ENCODE measurements at regions not wholly inside any gene's neighbourhood (a gene's known extent, or its start where the extent isn't known, plus 50 kb on each side); places are given as distances from the start of the nearest gene placed in this dataset.

GRCh38 chr5:15026011-15026893, 154.7 kb upstream of the ANKH start (continued):
- TF ChIP-seq TCF12 (IDR thresholded peaks at IDR 0.05; ENCODE audit: low read depth, low read length) (no peak), SMAD5 (IDR thresholded peaks at IDR 0.05; ENCODE audit: low read depth) (no peak), SMC3 (IDR thresholded peaks at IDR 0.05; ENCODE audit: borderline replicate concordance, low read length) (no peak), HDAC6 (IDR thresholded peaks at IDR 0.05; ENCODE audit: unreplicated experiment) (no peak), ATF7 (IDR thresholded peaks at IDR 0.05; ENCODE audit: low read depth) (no peak)

- in situ Hi-C loops (cut with MboI) (loop anchor here (25.0 kb wide), 1 partner anchor 662 kb away; no protein-coding TSS in a partner anchor), intact Hi-C loops (cut with micrococcal nuclease; ENCODE audit: unreplicated experiment) (no loop called here)
- Histone ChIP-seq H3K9ac (ENCODE audit: control insufficient read depth, insufficient read depth, low read length) (no peak overlapping the region), H3K4me2 (ENCODE audit: control insufficient read depth, insufficient read depth) (no peak overlapping the region), H4K20me1 (ENCODE audit: control insufficient read depth, insufficient read depth) (no peaks in the 10 kb centered on the region), H2AFZ (ENCODE audit: control insufficient read depth, low read depth, low read length) (no peak overlapping the region), H3K27me3 (replicated peaks in 1 of 2; ENCODE audit: control insufficient read depth in 2 of 2, insufficient read depth in 2 of 2, low read length in 1 of 2) (no peaks in the 10 kb centered on the region; a peak in 1 of 4 replicates), H3K4me3 (no peak overlapping the region), H3K27ac (ENCODE audit: control insufficient read depth, insufficient read depth) (no peak overlapping the region), H3K36me3 (ENCODE audit: control insufficient read depth in 2 of 2, insufficient read depth in 2 of 2, low read length in 1 of 2) (no peaks in the 10 kb centered on the region), H3K79me2 (ENCODE audit: control insufficient read depth, insufficient read depth, low read length) (no peaks in the 10 kb centered on the region), H3K4me1 (ENCODE audit: control insufficient read depth, insufficient read depth, low read length) (no peaks in the 10 kb centered on the region), H3K9me3 (replicated peaks; ENCODE audit: control insufficient read depth, insufficient read depth, low read length) (no peaks in the 10 kb centered on the region)
- FAIRE-seq, result no peak
- ChIA-PET RAD21 (ENCODE audit: unreplicated experiment) (no interaction called here), POLR2A (no interaction called here), SMC1A (ENCODE audit: uncharacterized antibody, unreplicated experiment) (interaction anchor here (0.8 kb wide), 1 partner anchor 303 kb away, joined by 3 read pairs; no protein-coding TSS in a partner anchor), CTCF (interaction anchor here (0.6 to 0.8 kb wide), 2 partner anchors 9 to 356 kb away, joined by 3 to 4 read pairs; no protein-coding TSS in a partner anchor)
- TF ChIP-seq GABPA (IDR thresholded peaks at IDR 0.05; ENCODE audit: low read depth) (no peak), BACH1 (IDR thresholded peaks at IDR 0.05; ENCODE audit: borderline replicate concordance) (no peak), SMARCA5 (IDR thresholded peaks at IDR 0.05) (no peak), ZNF384 (IDR thresholded peaks at IDR 0.05; ENCODE audit: borderline replicate concordance, low read depth, low read length) (no peak), SMAD1 (IDR thresholded peaks at IDR 0.05; ENCODE audit: low read depth, partially characterized antibody) (no peak), PKNOX1 (IDR thresholded peaks at IDR 0.05) (no peak), MTA3 (IDR thresholded peaks at IDR 0.05; ENCODE audit: borderline replicate concordance, low read length) (no peak), SIN3A (IDR thresholded peaks at IDR 0.05; ENCODE audit: low read depth, low read length) (no peak), EED (IDR thresholded peaks at IDR 0.05; ENCODE audit: low read depth) (no peak), ZNF622 (IDR thresholded peaks at IDR 0.05) (no peak), FOXM1 (IDR thresholded peaks at IDR 0.05; ENCODE audit: low read depth, low read length) (no peak), DPF2 (IDR thresholded peaks at IDR 0.05) (no peak)
- DNase-seq (ENCODE audit: low read depth, low spot score), result no peak
- 29% methylated on average over 5 of the region's 5 CpGs for WGBS (ENCODE audit: insufficient coverage, insufficient replicate concordance, low lambda C conversion rate, missing lambda C conversion rate)
- ATAC-seq, result no peak
- no TSS peak for BruUV-seq (replicated peaks)
Observed at GRCh38 chr5:15023846-15024245, 152.3 kb upstream of the ANKH start.
